OCI-LY1 (cell line): ENCODE measurements at regions not wholly inside any gene's neighbourhood (a gene's known extent, or its start where the extent isn't known, plus 50 kb on each side); places are given as distances from the start of the nearest gene placed in this dataset.

Experiments used
- H2AFZ ChIP-seq: fragments of 200-600 bp; sonication (generic), shearing (Covaris generic); 2 replicates; pipeline ENCODE4 v1.6.0; 2014; ENCODE audit warnings: antibody characterized with exemption, mild to moderate bottlenecking, low read length
- H3F3A ChIP-seq: fragments of 200-600 bp; sonication (generic), shearing (Covaris generic); 2 replicates; pipeline ENCODE4 v1.6.0; 2014; ENCODE audit warnings: mild to moderate bottlenecking, antibody characterized with exemption, low read length, moderate library complexity; ENCODE audit not compliant: insufficient read depth
- H3K27ac ChIP-seq: fragments of 200-600 bp; sonication (generic); 2 replicates; pipeline ENCODE4 v1.5.1; 2014; ENCODE audit warnings: low read length, mixed run types, mild to moderate bottlenecking, low read depth; ENCODE audit not compliant: poor library complexity, severe bottlenecking
- H3K27me3 ChIP-seq: fragments of 200-600 bp; sonication (generic); 2 replicates; pipeline ENCODE4 v1.6.0; 2014; ENCODE audit warnings: antibody characterized with exemption, mild to moderate bottlenecking, low read length, moderate library complexity; ENCODE audit not compliant: insufficient read depth
- H3K36me3 ChIP-seq: fragments of 200-600 bp; sonication (generic); 2 replicates; pipeline ENCODE4 v1.6.1; 2014; ENCODE audit warnings: mild to moderate bottlenecking, antibody characterized with exemption, low read length, moderate library complexity, mixed read lengths; ENCODE audit not compliant: insufficient read depth
- H3K4me1 ChIP-seq: fragments of 200-600 bp; sonication (generic); 2 replicates; pipeline ENCODE4 v1.5.1; 2014; ENCODE audit warnings: mild to moderate bottlenecking, low read length, moderate library complexity; ENCODE audit not compliant: insufficient read depth, severe bottlenecking
- H3K4me2 ChIP-seq: fragments of 200-600 bp; sonication (generic), shearing (Covaris generic); 2 replicates; pipeline ENCODE4 v1.6.1; 2014; ENCODE audit warnings: low read length
- H3K4me3 ChIP-seq: fragments of 200-600 bp; sonication (generic); 2 replicates; pipeline ENCODE4 v1.5.1; 2014; ENCODE audit warnings: low read length, low read depth, mild to moderate bottlenecking, mixed read lengths; ENCODE audit not compliant: poor library complexity, severe bottlenecking
- H3K79me2 ChIP-seq: fragments of 200-600 bp; shearing (Covaris generic); 2 replicates; pipeline ENCODE4 v1.6.1; 2016; ENCODE audit warnings: mixed run types, low read length, mixed read lengths; ENCODE audit not compliant: insufficient read depth
- H3K9ac ChIP-seq: fragments of 200-600 bp; sonication (generic), shearing (Covaris generic); 2 replicates; pipeline ENCODE4 v1.6.1; 2014; ENCODE audit warnings: mild to moderate bottlenecking, low read length, mixed read lengths
- H3K9me2 ChIP-seq: fragments of 200-600 bp; sonication (generic), shearing (Covaris generic); 2 replicates; pipeline ENCODE4 v1.6.1; 2014; ENCODE audit warnings: low read depth, mild to moderate bottlenecking, low read length, mixed read lengths
- H3K9me3 ChIP-seq: fragments of 200-600 bp; shearing (Covaris generic); 2 replicates; pipeline ENCODE4 v1.6.1; 2014; ENCODE audit warnings: low read length, mixed read lengths
- H4K20me1 ChIP-seq: fragments of 200-600 bp; sonication (generic), shearing (Covaris generic); 2 replicates; pipeline ENCODE4 v1.6.0; 2016; ENCODE audit warnings: mild to moderate bottlenecking, low read length; ENCODE audit not compliant: insufficient read depth
- CTCF ChIP-seq: fragments of 200-600 bp; sonication (generic), shearing (Covaris generic); IDR thresholded peaks from 2 replicates; pipeline ENCODE4 v1.5.1; 2017; ENCODE audit warnings: mild to moderate bottlenecking, antibody characterized with exemption, low read length, moderate library complexity, mixed read lengths
- EZH2 ChIP-seq: fragments of 200-600 bp; sonication (generic), shearing (Covaris generic); IDR thresholded peaks from 2 replicates; pipeline ENCODE4 v1.8.0; 2017; ENCODE audit warnings: borderline replicate concordance, mixed run types, mild to moderate bottlenecking, antibody characterized with exemption, low read length, moderate library complexity, mixed read lengths

GRCh38 chr2:4674007-4674406 is 970.6 kb downstream of the DCDC2C start:
- Histone ChIP-seq H3K9ac (no peak overlapping the region), H3F3A (no peaks in the 10 kb centered on the region), H3K4me3 (no peak overlapping the region), H2AFZ (no peak overlapping the region), H3K27ac (no peak overlapping the region), H3K9me2 (no peaks in the 10 kb centered on the region), H3K9me3 (no peaks in the 10 kb centered on the region), H3K36me3 (no peaks in the 10 kb centered on the region), H3K79me2 (no peaks in the 10 kb centered on the region), H3K4me1 (no peaks in the 10 kb centered on the region), H4K20me1 (no peaks in the 10 kb centered on the region), H3K4me2 (no peak overlapping the region), H3K27me3 (no peaks in the 10 kb centered on the region)
- TF ChIP-seq EZH2 (no peak), CTCF (no peak)

- H4K20me1 ChIP-seq = no peaks in the 10 kb centered on the region
- H3K27me3 ChIP-seq = no peaks in the 10 kb centered on the region
- H3K4me1 ChIP-seq = no peaks in the 10 kb centered on the region
- no peaks in the 10 kb centered on the region for H3K9me2 ChIP-seq
- H3K9ac ChIP-seq = no peak overlapping the region
- H3K79me2 ChIP-seq = no peaks in the 10 kb centered on the region
- no peaks in the 10 kb centered on the region for H3K9me3 ChIP-seq
- no peak overlapping the region for H3K4me3 ChIP-seq
- H3K4me2 ChIP-seq = no peak overlapping the region
- H3K36me3 ChIP-seq = no peaks in the 10 kb centered on the region
- H2AFZ ChIP-seq = no peak overlapping the region
- H3F3A ChIP-seq = no peaks in the 10 kb centered on the region
- TF ChIP-seq CTCF (no peak), EZH2 (no peak)
- H3K27ac ChIP-seq = no peak overlapping the region
Measured at GRCh38 chr2:4675295-4675694, 971.9 kb downstream of the DCDC2C start.

GRCh38 chr2:4678927-4679326 is 975.6 kb downstream of the DCDC2C start:
- Histone ChIP-seq H3K9me2 (no peaks in the 10 kb centered on the region), H3K9me3 (no peaks in the 10 kb centered on the region), H3F3A (no peaks in the 10 kb centered on the region), H3K4me1 (no peaks in the 10 kb centered on the region), H2AFZ (no peak overlapping the region), H3K4me3 (no peak overlapping the region), H3K79me2 (no peaks in the 10 kb centered on the region), H3K27ac (no peak overlapping the region), H3K9ac (no peak overlapping the region), H4K20me1 (no peaks in the 10 kb centered on the region), H3K36me3 (no peaks in the 10 kb centered on the region), H3K27me3 (no peaks in the 10 kb centered on the region), H3K4me2 (no peak overlapping the region)
- no peak for TF ChIP-seq EZH2
- no peak for TF ChIP-seq CTCF
